Ishikawa (cell line): ENCODE measurements at regions not wholly inside any gene's neighbourhood (a gene's known extent, or its start where the extent isn't known, plus 50 kb on each side); places are given as distances from the start of the nearest gene placed in this dataset.

Experiments
- FOXM1 ChIP-seq: IDR thresholded peaks from 2 replicates; pipeline ENCODE4 v1.6.1; 2012; ENCODE audit warnings: low read depth, borderline replicate concordance
- NFIC ChIP-seq: IDR thresholded peaks from 2 replicates; pipeline ENCODE4 v1.6.1; 2012

- TF ChIP-seq FOXM1 (no peak), NFIC (no peak)
Observed at GRCh38 chr2:39558906-39559305, 106.8 kb upstream of the TMEM178A start.
